ENCODE measurements at regions not wholly inside any gene's neighbourhood (a gene's known extent, or its start where the extent isn't known, plus 50 kb on each side); places are given as distances from the start of the nearest gene placed in this dataset.

DNA sequence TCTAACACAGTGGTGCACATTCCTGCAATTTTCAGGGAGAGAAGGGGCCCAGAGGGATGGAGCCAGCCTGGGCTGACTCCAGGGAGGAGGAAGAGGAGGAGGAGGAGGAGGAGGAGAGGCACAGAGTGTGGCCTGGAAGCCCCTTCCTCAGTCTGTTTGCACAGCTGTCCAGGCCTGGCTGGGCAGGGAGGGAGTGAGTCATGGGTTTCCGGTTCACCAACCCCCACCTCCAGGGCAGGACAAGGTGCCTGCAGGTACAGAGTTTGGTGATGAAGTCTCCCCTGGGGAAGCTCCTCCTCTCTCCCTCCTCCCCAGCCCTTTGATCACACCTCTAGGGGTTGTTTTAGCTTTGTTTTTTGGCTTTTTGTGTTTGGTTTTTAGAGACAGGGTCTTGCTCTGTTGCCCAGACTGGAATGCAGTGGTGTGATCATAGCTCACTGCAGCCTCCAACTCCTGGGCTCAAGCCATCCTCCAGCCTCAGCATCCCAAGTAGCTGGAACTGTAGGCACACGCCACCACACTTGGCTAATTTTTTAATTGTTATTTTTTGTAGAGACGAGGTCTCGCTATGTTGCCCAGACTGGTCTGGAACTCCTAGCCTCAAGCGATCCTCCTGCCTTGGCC, 77.5 kb upstream of the CUX1 start:
- TF ChIP-seq RXRA (IDR thresholded peaks at IDR 0.05) (no peak), NR2F2 (IDR thresholded peaks at IDR 0.05) (no peak), TAF1 (conservative IDR thresholded peaks at IDR 0.05) (no peak), GABPA (IDR thresholded peaks at IDR 0.05 in 1 of 2, conservative IDR thresholded peaks at IDR 0.05 in 1 of 2) (no peak), FOXA2 (IDR thresholded peaks at IDR 0.05) (no peak), RAD21 (IDR thresholded peaks at IDR 0.05) (no peak)
- TF ChIP-seq, protein P1, sequence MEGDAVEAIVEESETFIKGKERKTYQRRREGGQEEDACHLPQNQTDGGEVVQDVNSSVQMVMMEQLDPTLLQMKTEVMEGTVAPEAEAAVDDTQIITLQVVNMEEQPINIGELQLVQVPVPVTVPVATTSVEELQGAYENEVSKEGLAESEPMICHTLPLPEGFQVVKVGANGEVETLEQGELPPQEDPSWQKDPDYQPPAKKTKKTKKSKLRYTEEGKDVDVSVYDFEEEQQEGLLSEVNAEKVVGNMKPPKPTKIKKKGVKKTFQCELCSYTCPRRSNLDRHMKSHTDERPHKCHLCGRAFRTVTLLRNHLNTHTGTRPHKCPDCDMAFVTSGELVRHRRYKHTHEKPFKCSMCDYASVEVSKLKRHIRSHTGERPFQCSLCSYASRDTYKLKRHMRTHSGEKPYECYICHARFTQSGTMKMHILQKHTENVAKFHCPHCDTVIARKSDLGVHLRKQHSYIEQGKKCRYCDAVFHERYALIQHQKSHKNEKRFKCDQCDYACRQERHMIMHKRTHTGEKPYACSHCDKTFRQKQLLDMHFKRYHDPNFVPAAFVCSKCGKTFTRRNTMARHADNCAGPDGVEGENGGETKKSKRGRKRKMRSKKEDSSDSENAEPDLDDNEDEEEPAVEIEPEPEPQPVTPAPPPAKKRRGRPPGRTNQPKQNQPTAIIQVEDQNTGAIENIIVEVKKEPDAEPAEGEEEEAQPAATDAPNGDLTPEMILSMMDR (IDR thresholded peaks at IDR 0.05; ENCODE audit: low read depth, low read length, missing input control): no peak
- TF ChIP-seq, protein P2, sequence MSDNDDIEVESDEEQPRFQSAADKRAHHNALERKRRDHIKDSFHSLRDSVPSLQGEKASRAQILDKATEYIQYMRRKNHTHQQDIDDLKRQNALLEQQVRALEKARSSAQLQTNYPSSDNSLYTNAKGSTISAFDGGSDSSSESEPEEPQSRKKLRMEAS (IDR thresholded peaks at IDR 0.05): no peak
- TF ChIP-seq, protein P3, sequence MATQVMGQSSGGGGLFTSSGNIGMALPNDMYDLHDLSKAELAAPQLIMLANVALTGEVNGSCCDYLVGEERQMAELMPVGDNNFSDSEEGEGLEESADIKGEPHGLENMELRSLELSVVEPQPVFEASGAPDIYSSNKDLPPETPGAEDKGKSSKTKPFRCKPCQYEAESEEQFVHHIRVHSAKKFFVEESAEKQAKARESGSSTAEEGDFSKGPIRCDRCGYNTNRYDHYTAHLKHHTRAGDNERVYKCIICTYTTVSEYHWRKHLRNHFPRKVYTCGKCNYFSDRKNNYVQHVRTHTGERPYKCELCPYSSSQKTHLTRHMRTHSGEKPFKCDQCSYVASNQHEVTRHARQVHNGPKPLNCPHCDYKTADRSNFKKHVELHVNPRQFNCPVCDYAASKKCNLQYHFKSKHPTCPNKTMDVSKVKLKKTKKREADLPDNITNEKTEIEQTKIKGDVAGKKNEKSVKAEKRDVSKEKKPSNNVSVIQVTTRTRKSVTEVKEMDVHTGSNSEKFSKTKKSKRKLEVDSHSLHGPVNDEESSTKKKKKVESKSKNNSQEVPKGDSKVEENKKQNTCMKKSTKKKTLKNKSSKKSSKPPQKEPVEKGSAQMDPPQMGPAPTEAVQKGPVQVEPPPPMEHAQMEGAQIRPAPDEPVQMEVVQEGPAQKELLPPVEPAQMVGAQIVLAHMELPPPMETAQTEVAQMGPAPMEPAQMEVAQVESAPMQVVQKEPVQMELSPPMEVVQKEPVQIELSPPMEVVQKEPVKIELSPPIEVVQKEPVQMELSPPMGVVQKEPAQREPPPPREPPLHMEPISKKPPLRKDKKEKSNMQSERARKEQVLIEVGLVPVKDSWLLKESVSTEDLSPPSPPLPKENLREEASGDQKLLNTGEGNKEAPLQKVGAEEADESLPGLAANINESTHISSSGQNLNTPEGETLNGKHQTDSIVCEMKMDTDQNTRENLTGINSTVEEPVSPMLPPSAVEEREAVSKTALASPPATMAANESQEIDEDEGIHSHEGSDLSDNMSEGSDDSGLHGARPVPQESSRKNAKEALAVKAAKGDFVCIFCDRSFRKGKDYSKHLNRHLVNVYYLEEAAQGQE (IDR thresholded peaks at IDR 0.05): no peak

Data from liver (tissue), 3 donors.